SU-DHL-6 (cell line): ENCODE measurements at regions not wholly inside any gene's neighbourhood (a gene's known extent, or its start where the extent isn't known, plus 50 kb on each side); places are given as distances from the start of the nearest gene placed in this dataset.

ENCODE experiments used
- EZH2phosphoT487 ChIP-seq: fragments of 200-600 bp; sonication (generic), shearing (Covaris generic); conservative IDR thresholded peaks from 2 replicates; pipeline ENCODE4 v1.6.1; 2018; ENCODE audit warnings: mild to moderate bottlenecking, antibody characterized with exemption, low read length, moderate library complexity, mixed read lengths
- TF ChIP-seq, protein P1 (sequence below): fragments of 200-600 bp; sonication (generic); IDR thresholded peaks from one replicate; pipeline ENCODE4 v1.5.1; 2017; ENCODE audit warnings: antibody characterized with exemption, mild to moderate bottlenecking, low read length, moderate library complexity; ENCODE audit not compliant: insufficient read depth, poor library complexity, severe bottlenecking

DNA sequence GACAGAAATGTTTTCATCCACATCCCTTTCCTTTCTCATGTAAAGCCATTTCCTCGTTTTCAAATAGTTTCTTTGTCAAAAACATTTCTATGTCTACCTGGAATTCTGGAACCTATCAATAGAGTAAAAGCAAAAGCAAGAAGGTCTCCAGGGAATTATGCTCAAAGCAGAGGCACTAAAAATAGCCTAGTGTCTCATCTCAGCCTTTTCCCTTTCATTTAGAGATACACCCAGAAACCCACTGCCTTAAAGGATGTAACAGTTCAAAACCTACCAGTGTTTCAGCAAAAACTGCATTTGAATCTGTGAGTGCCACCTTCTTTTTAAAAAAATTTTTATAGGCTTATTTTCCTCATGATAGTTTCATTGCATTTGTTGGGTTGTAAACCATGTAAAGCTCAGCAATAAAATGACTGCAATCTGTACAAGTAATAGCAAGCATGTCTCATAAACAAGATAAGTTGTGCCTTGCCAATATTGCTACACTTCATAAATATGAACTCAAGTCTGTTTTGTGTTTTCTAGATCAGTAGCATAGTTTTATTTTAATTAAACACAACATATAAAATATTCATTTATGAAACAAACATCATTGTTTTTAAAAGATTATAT, 927.3 kb upstream of the ACVR2A start:
- TF ChIP-seq, protein P1, sequence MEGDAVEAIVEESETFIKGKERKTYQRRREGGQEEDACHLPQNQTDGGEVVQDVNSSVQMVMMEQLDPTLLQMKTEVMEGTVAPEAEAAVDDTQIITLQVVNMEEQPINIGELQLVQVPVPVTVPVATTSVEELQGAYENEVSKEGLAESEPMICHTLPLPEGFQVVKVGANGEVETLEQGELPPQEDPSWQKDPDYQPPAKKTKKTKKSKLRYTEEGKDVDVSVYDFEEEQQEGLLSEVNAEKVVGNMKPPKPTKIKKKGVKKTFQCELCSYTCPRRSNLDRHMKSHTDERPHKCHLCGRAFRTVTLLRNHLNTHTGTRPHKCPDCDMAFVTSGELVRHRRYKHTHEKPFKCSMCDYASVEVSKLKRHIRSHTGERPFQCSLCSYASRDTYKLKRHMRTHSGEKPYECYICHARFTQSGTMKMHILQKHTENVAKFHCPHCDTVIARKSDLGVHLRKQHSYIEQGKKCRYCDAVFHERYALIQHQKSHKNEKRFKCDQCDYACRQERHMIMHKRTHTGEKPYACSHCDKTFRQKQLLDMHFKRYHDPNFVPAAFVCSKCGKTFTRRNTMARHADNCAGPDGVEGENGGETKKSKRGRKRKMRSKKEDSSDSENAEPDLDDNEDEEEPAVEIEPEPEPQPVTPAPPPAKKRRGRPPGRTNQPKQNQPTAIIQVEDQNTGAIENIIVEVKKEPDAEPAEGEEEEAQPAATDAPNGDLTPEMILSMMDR = no peak
- no peak for TF ChIP-seq EZH2phosphoT487
